GM12872 (cell line): ENCODE measurements at regions not wholly inside any gene's neighbourhood (a gene's known extent, or its start where the extent isn't known, plus 50 kb on each side); places are given as distances from the start of the nearest gene placed in this dataset.

Source experiments
- CTCF ChIP-seq: IDR thresholded peaks from 3 replicates; pipeline ENCODE4 v1.5.1; 2011; ENCODE audit warnings: low read depth, mild to moderate bottlenecking, low read length, moderate library complexity; ENCODE audit not compliant: insufficient read depth

GRCh38 chr18:47531717-47532116 lies 280.3 kb upstream of the SKOR2 start:
- peak; percentile 26; the same call in 1 of the 3 replicates for TF ChIP-seq CTCF

- no peak for TF ChIP-seq CTCF
These were observed 279.2 kb upstream of the SKOR2 start for GRCh38 chr18:47530695-47531094.

- TF ChIP-seq CTCF = no peak
These were observed 276.9 kb upstream of the SKOR2 start for GRCh38 chr18:47528343-47528742.

- TF ChIP-seq CTCF = no peak
These were observed 274.7 kb upstream of the SKOR2 start for GRCh38 chr18:47526147-47526546.

GRCh38 chr18:47522359-47522758 lies 270.9 kb upstream of the SKOR2 start:
- TF ChIP-seq CTCF = no peak

- TF ChIP-seq CTCF = no peak
These were observed 268.8 kb upstream of the SKOR2 start for GRCh38 chr18:47520263-47520662.

GRCh38 chr18:47519706-47520105 lies 268.2 kb upstream of the SKOR2 start:
- no peak for TF ChIP-seq CTCF

GRCh38 chr18:47519277-47519676 lies 267.8 kb upstream of the SKOR2 start:
- no peak for TF ChIP-seq CTCF
